Heart right ventricle (tissue), 16 donors: ENCODE measurements at regions not wholly inside any gene's neighbourhood (a gene's known extent, or its start where the extent isn't known, plus 50 kb on each side); places are given as distances from the start of the nearest gene placed in this dataset.

Experiments used
- ATAC-seq, 8 donors: fragments of 200-7000 bp; cut with Tn5 transposase; one replicate each; pipeline ENCODE4 v1.9.1; 2020; ENCODE audit warnings: mild to moderate bottlenecking in 8 of 8, moderate library complexity in 8 of 8, moderate number of reproducible peaks in 1 of 8
- DNase-seq, 2 donors: peaks; one replicate each; pipeline ENCODE4 v3.0.0-alpha.2; 2020
- H3K27ac ChIP-seq, 10 donors: fragments of 200-600 bp; sonication (generic) in 2 of 10; one replicate each; pipeline versions ENCODE4 v1.5.0 to v1.8.0; 2020 to 2022; ENCODE audit warnings: mild to moderate bottlenecking in 3 of 10
- H3K27me3 ChIP-seq, 7 donors: fragments of 200-600 bp; one replicate each; pipeline ENCODE4 v1.8.0; 2021 to 2022; ENCODE audit warnings: mild to moderate bottlenecking in 2 of 7
- H3K36me3 ChIP-seq, 9 donors: fragments of 200-600 bp; sonication (generic) in 1 of 9; one replicate each; pipeline versions ENCODE4 v1.5.0 to v1.8.0; 2020 to 2022; ENCODE audit warnings: mild to moderate bottlenecking in 2 of 9
- H3K4me1 ChIP-seq, 9 donors: fragments of 200-600 bp; sonication (generic) in 1 of 9; one replicate each; pipeline versions ENCODE4 v1.5.0 to v1.8.0; 2020 to 2022; ENCODE audit warnings: mild to moderate bottlenecking in 4 of 9
- H3K4me3 ChIP-seq, 10 donors: fragments of 200-600 bp; sonication (generic) in 2 of 10; one replicate each; pipeline versions ENCODE4 v1.5.0 to v1.8.0; 2020 to 2022; ENCODE audit warnings: mild to moderate bottlenecking in 7 of 10, moderate library complexity in 2 of 10
- H3K9me3 ChIP-seq, 11 donors: fragments of 200-600 bp in 10 of 11; sonication (generic) in 2 of 11; one replicate each; pipeline versions ENCODE4 v1.5.0 to v1.8.0; 2013 to 2022; ENCODE audit warnings: mild to moderate bottlenecking in 2 of 11, control low read depth in 1 of 11, moderate library complexity in 1 of 11
- CTCF ChIP-seq, 9 donors: fragments of 200-600 bp; sonication (generic) in 2 of 9; IDR thresholded peaks; one replicate each; pipeline versions ENCODE4 v1.5.0 to v1.8.0; 2021 to 2022; ENCODE audit warnings: antibody characterized with exemption in 9 of 9, mild to moderate bottlenecking in 5 of 9, moderate library complexity in 1 of 9
- WGBS, 2 donors: extraction: QIAGEN DNeasy Blood & Tissue Kit; methylation state at CpG; one replicate each; pipeline ENCODE4 v1.1.7; 2013; ENCODE audit warnings: inconsistent platforms in 1 of 2; 5-methylcytosine and 5-hydroxymethylcytosine counted together
- intact Hi-C, 10 donors: fragments of 100-400 bp; cut with DNase I; formaldehyde crosslinking; loops; one replicate each; pipeline versions ENCODE4 v1.11.1 to v1.14.2; 2022
- donor health status: Arrhythmogenic right ventricular cardiomyopathy.
- donor health status: ischemic (EF 13 %, LVEDD 7.1; RV severe dilation, severe dysfunction).
- donor health status: healthy with polysubstance abuse.
- donor health status: DM: no; HTN: yes; CAD: no.
- donor health status: DM: no; HTN: no; CAD: no.
- donor health status: ischemic (EF 25% LVEDD 6.9; RV normal size, moderate dysfunction).
- donor health status: ischemic (EF 25% LVEDD 5.7; RV mildly dilated, moderate dysfunction).
- donor health status: healthy.
- donor health status: DM: yes; HTN: yes; CAD: no.
- donor health status: Ischemic cardiomyopathy.
- donor health status: ischemic (EF 35%, LVEDD 5.7; RV mildly dilated, moderate dysfunction).
- donor health status: nonischemic (EF 11% LVEDD 7.7; RV severe dilation, severe dysfunction).
- donor health status: DM: yes; HTN: yes; CAD: no.
- donor health status: PGD.
- donor health status: ischemic (EF 29% LVEDD 5.4; RV normal size, mild dysfunction).
- donor health status: nonischemic (EF 23%, LVEDD 6.1; RV moderate dilation, normal function).

- no peaks in the 10 kb centered on the region for H3K27me3 ChIP-seq
- H3K4me1 ChIP-seq, result no peaks in the 10 kb centered on the region
- no peaks in the 10 kb centered on the region for H3K36me3 ChIP-seq
- peaks cover 0 to 42% (median 5%) of the 10 kb centered on the region in 11 donors for H3K9me3 ChIP-seq
- H3K27ac ChIP-seq, result no peak overlapping the region
- H3K4me3 ChIP-seq, result no peak overlapping the region
- intact Hi-C loops, result no loop called here
- TF ChIP-seq CTCF (IDR thresholded peaks at IDR 0.05), result no peak
- 57 to 61% methylated on average over 1 of the region's 1 CpG for WGBS, 2 donors
- ATAC-seq (no peak), DNase-seq (no peak)
These were observed 1050.9 kb upstream of the LRRTM1 start for GRCh38 chr2:81355436-81355835.

- Histone ChIP-seq H3K27me3 (no peaks in the 10 kb centered on the region), H3K9me3 (peaks cover 0 to 28% (median 0%) of the 10 kb centered on the region in 11 donors), H3K4me3 (no peak overlapping the region), H3K36me3 (no peaks in the 10 kb centered on the region), H3K4me1 (no peaks in the 10 kb centered on the region), H3K27ac (no peak overlapping the region)
- no peak for TF ChIP-seq CTCF (IDR thresholded peaks at IDR 0.05)
- intact Hi-C loops, result no loop called here
- DNase-seq (no peak), ATAC-seq (no peak)
- WGBS, 2 donors, result 67 to 73% methylated on average over 2 of the region's 2 CpGs
These were observed 1029.5 kb upstream of the LRRTM1 start for GRCh38 chr2:81334046-81334445.

- H3K27me3 ChIP-seq, result no peaks in the 10 kb centered on the region
- ATAC-seq (no peak), DNase-seq (no peak)
- H3K27ac ChIP-seq, result no peak overlapping the region
- no peak for TF ChIP-seq CTCF (IDR thresholded peaks at IDR 0.05)
- H3K36me3 ChIP-seq, result no peaks in the 10 kb centered on the region
- intact Hi-C loops, result no loop called here
- H3K4me1 ChIP-seq, result no peaks in the 10 kb centered on the region
- H3K9me3 ChIP-seq, result peaks cover 0 to 17% (median 5%) of the 10 kb centered on the region in 11 donors
- H3K4me3 ChIP-seq, result no peak overlapping the region
- 78 to 88% methylated on average over 2 of the region's 2 CpGs for WGBS, 2 donors
These were observed 1024.4 kb upstream of the LRRTM1 start for GRCh38 chr2:81328968-81329367.

- no peak overlapping the region for H3K27ac ChIP-seq
- no peak for ATAC-seq
- H3K4me3 ChIP-seq, result no peak overlapping the region
- intact Hi-C loops, result no loop called here
- peaks cover 0 to 25% (median 12%) of the 10 kb centered on the region in 11 donors for H3K9me3 ChIP-seq
- H3K27me3 ChIP-seq, result no peaks in the 10 kb centered on the region
- H3K4me1 ChIP-seq, result no peaks in the 10 kb centered on the region
- no peaks in the 10 kb centered on the region for H3K36me3 ChIP-seq
- no peak for DNase-seq
- no peak for TF ChIP-seq CTCF (IDR thresholded peaks at IDR 0.05)
These were observed 1023.4 kb upstream of the LRRTM1 start for GRCh38 chr2:81327911-81328310.

GRCh38 chr2:81324046-81324445 lies 1019.5 kb upstream of the LRRTM1 start:
- ATAC-seq (no peak), DNase-seq (no peak)
- 55 to 57% methylated on average over 3 of the region's 3 CpGs for whole genome bisulfite sequencing, 2 donors
- H3K27me3 ChIP-seq, result no peaks in the 10 kb centered on the region
- TF ChIP-seq CTCF (IDR thresholded peaks at IDR 0.05), result no peak
- H3K27ac ChIP-seq, result no peak overlapping the region
- H3K9me3 ChIP-seq, result peaks cover 0 to 34% (median 17%) of the 10 kb centered on the region in 11 donors
- no peaks in the 10 kb centered on the region for H3K4me1 ChIP-seq
- H3K36me3 ChIP-seq, result no peaks in the 10 kb centered on the region
- no peak overlapping the region for H3K4me3 ChIP-seq
- intact Hi-C loops, result no loop called here
